ENCODE measurements at regions not wholly inside any gene's neighbourhood (a gene's known extent, or its start where the extent isn't known, plus 50 kb on each side); places are given as distances from the start of the nearest gene placed in this dataset.

- H3K9me3 Mint-ChIP-seq = no peaks in the 10 kb centered on the region
- DNase-seq (no peak), ATAC-seq (no peak)
- no peak overlapping the region for H3K4me3 Mint-ChIP-seq
- no peaks in the 10 kb centered on the region for H3K4me1 Mint-ChIP-seq
- no peaks in the 10 kb centered on the region for H3K27me3 Mint-ChIP-seq
- H3K27ac Mint-ChIP-seq = no peak overlapping the region
Measured at GRCh38 chr22:49538006-49538405, 289.7 kb downstream of the BRD1 start.

- H3K27ac Mint-ChIP-seq = no peak overlapping the region
- no peaks in the 10 kb centered on the region for H3K4me1 Mint-ChIP-seq
- ATAC-seq (no peak), DNase-seq (no peak)
- H3K4me3 Mint-ChIP-seq = no peak overlapping the region
- H3K9me3 Mint-ChIP-seq = no peaks in the 10 kb centered on the region
- H3K27me3 Mint-ChIP-seq = no peaks in the 10 kb centered on the region
Measured at GRCh38 chr22:49536571-49537131, 291.0 kb downstream of the BRD1 start.

- Mint-ChIP-seq H3K4me3 (no peak overlapping the region), H3K27me3 (no peaks in the 10 kb centered on the region), H3K9me3 (no peaks in the 10 kb centered on the region), H3K27ac (no peak overlapping the region), H3K4me1 (no peaks in the 10 kb centered on the region)
- DNase-seq (no peak), ATAC-seq (no peak)
Measured at GRCh38 chr22:49535527-49536125, 292.0 kb downstream of the BRD1 start.

GRCh38 chr22:49535126-49535525, 292.5 kb downstream of the BRD1 start:
- ATAC-seq (no peak), DNase-seq (no peak)
- Mint-ChIP-seq H3K27ac (no peak overlapping the region), H3K4me1 (no peaks in the 10 kb centered on the region), H3K4me3 (no peak overlapping the region), H3K27me3 (no peaks in the 10 kb centered on the region), H3K9me3 (no peaks in the 10 kb centered on the region)

- H3K9me3 Mint-ChIP-seq = no peaks in the 10 kb centered on the region
- DNase-seq (no peak), ATAC-seq (no peak)
- H3K27me3 Mint-ChIP-seq = no peaks in the 10 kb centered on the region
- no peak overlapping the region for H3K4me3 Mint-ChIP-seq
- H3K4me1 Mint-ChIP-seq = no peaks in the 10 kb centered on the region
- H3K27ac Mint-ChIP-seq = peak overlapping the region in 1 of 2 donors; percentile 37
Measured at GRCh38 chr22:49534386-49534785, 293.3 kb downstream of the BRD1 start.

- DNase-seq (no peak), ATAC-seq (no peak)
- peaks cover 0 to 2% of the 10 kb centered on the region in 2 donors for H3K9me3 Mint-ChIP-seq
- H3K27me3 Mint-ChIP-seq = no peaks in the 10 kb centered on the region
- no peak overlapping the region for H3K4me3 Mint-ChIP-seq
- no peaks in the 10 kb centered on the region for H3K4me1 Mint-ChIP-seq
- no peak overlapping the region for H3K27ac Mint-ChIP-seq
Measured at GRCh38 chr22:49533886-49534285, 293.8 kb downstream of the BRD1 start.

GRCh38 chr22:49532869-49533802, 294.5 kb downstream of the BRD1 start:
- H3K9me3 Mint-ChIP-seq = peaks cover 0 to 9% of the 10 kb centered on the region in 2 donors
- no peak for DNase-seq
- no peaks in the 10 kb centered on the region for H3K4me1 Mint-ChIP-seq
- ATAC-seq = no peak
- no peaks in the 10 kb centered on the region for H3K27me3 Mint-ChIP-seq
- no peak overlapping the region for H3K4me3 Mint-ChIP-seq
- H3K27ac Mint-ChIP-seq = no peak overlapping the region

- no peaks in the 10 kb centered on the region for H3K4me1 Mint-ChIP-seq
- no peaks in the 10 kb centered on the region for H3K27me3 Mint-ChIP-seq
- DNase-seq (no peak), ATAC-seq (no peak)
- peak overlapping the region in 1 of 2 donors; percentile 42 for H3K27ac Mint-ChIP-seq
- peaks cover 0 to 9% of the 10 kb centered on the region in 2 donors for H3K9me3 Mint-ChIP-seq
- H3K4me3 Mint-ChIP-seq = no peak overlapping the region
Measured at GRCh38 chr22:49531368-49531791, 296.3 kb downstream of the BRD1 start.

GRCh38 chr22:49530671-49531367, 296.9 kb downstream of the BRD1 start:
- Mint-ChIP-seq H3K4me3 (no peak overlapping the region), H3K27me3 (no peaks in the 10 kb centered on the region), H3K27ac (peak overlapping the region in 1 of 2 donors; percentile 68), H3K4me1 (no peaks in the 10 kb centered on the region), H3K9me3 (peaks cover 0 to 9% of the 10 kb centered on the region in 2 donors)
- no peak for ATAC-seq
- no peak for DNase-seq

GRCh38 chr22:49528420-49528720, 299.3 kb downstream of the BRD1 start:
- Mint-ChIP-seq H3K4me3 (no peak overlapping the region), H3K27me3 (no peaks in the 10 kb centered on the region), H3K27ac (peak overlapping the region in 1 of 2 donors; percentile 83), H3K4me1 (no peaks in the 10 kb centered on the region), H3K9me3 (peaks cover 0 to 9% of the 10 kb centered on the region in 2 donors)
- DNase-seq = no peak
- no peak for ATAC-seq

- DNase-seq (no peak), ATAC-seq (no peak)
- no peaks in the 10 kb centered on the region for H3K27me3 Mint-ChIP-seq
- H3K4me1 Mint-ChIP-seq = no peaks in the 10 kb centered on the region
- H3K4me3 Mint-ChIP-seq = no peak overlapping the region
- peaks cover 0 to 9% of the 10 kb centered on the region in 2 donors for H3K9me3 Mint-ChIP-seq
- no peak overlapping the region for H3K27ac Mint-ChIP-seq
Measured at GRCh38 chr22:49527611-49528419, 299.9 kb downstream of the BRD1 start.

- Mint-ChIP-seq H3K27me3 (no peaks in the 10 kb centered on the region), H3K27ac (no peak overlapping the region), H3K4me3 (no peak overlapping the region), H3K9me3 (peaks cover 0 to 9% of the 10 kb centered on the region in 2 donors), H3K4me1 (no peaks in the 10 kb centered on the region)
- ATAC-seq (no peak), DNase-seq (no peak)
Measured at GRCh38 chr22:49525801-49526535, 301.7 kb downstream of the BRD1 start.

- no peak for DNase-seq
- Mint-ChIP-seq H3K27me3 (no peaks in the 10 kb centered on the region), H3K27ac (no peak overlapping the region), H3K4me3 (no peak overlapping the region), H3K4me1 (no peaks in the 10 kb centered on the region), H3K9me3 (peaks cover 0 to 9% of the 10 kb centered on the region in 2 donors)
- no peak for ATAC-seq
Measured at GRCh38 chr22:49525360-49525759, 302.3 kb downstream of the BRD1 start.

GRCh38 chr22:49524362-49524761, 303.3 kb downstream of the BRD1 start:
- peaks cover 0 to 9% of the 10 kb centered on the region in 2 donors for H3K9me3 Mint-ChIP-seq
- no peak for DNase-seq
- no peak overlapping the region for H3K4me3 Mint-ChIP-seq
- H3K27me3 Mint-ChIP-seq = no peaks in the 10 kb centered on the region
- no peak overlapping the region for H3K27ac Mint-ChIP-seq
- no peaks in the 10 kb centered on the region for H3K4me1 Mint-ChIP-seq
- no peak for ATAC-seq

Measured in stimulated activated naive CD8-positive, alpha-beta T cell treated with anti-CD3 and anti-CD28 coated beads, Interleukin-15, amount 100 ng/mL, for 72 hours (primary cell).